ENCODE measurements at regions not wholly inside any gene's neighbourhood (a gene's known extent, or its start where the extent isn't known, plus 50 kb on each side); places are given as distances from the start of the nearest gene placed in this dataset.

DNA sequence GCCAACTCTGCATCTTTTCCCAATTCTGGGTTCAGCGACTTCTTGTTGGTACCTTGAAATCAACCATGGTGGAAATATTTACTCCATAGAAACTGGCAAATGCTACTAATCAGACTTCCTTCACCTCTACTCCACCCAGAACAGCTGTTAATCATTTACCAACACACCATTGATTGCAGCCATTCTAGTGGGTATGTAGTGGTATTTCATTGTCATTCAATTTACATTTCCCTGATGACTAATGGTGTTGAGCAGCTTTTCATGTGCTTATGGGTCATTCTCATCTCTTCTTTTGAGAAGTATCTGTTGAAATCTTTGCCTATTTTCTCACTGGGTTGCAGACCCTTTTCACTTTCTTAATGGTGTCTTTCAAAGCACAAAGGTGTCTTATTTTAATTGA is 122.4 kb upstream of the MSX2 start:
- no peaks in the 10 kb centered on the region for H3K79me2 ChIP-seq (ENCODE audit: insufficient read depth, low read length)
- no peak overlapping the region for H3K4me3 ChIP-seq (ENCODE audit: low read length, poor library complexity, severe bottlenecking)
- no peaks in the 10 kb centered on the region for H3K4me1 ChIP-seq (ENCODE audit: insufficient read depth, low read length, poor library complexity, severe bottlenecking)
- TF ChIP-seq, protein P1, sequence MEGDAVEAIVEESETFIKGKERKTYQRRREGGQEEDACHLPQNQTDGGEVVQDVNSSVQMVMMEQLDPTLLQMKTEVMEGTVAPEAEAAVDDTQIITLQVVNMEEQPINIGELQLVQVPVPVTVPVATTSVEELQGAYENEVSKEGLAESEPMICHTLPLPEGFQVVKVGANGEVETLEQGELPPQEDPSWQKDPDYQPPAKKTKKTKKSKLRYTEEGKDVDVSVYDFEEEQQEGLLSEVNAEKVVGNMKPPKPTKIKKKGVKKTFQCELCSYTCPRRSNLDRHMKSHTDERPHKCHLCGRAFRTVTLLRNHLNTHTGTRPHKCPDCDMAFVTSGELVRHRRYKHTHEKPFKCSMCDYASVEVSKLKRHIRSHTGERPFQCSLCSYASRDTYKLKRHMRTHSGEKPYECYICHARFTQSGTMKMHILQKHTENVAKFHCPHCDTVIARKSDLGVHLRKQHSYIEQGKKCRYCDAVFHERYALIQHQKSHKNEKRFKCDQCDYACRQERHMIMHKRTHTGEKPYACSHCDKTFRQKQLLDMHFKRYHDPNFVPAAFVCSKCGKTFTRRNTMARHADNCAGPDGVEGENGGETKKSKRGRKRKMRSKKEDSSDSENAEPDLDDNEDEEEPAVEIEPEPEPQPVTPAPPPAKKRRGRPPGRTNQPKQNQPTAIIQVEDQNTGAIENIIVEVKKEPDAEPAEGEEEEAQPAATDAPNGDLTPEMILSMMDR (conservative IDR thresholded peaks at IDR 0.05; ENCODE audit: low read length) = no peak
- TF ChIP-seq EZH2phosphoT487 (IDR thresholded peaks at IDR 0.05; ENCODE audit: borderline replicate concordance) = no peak
- no peaks in the 10 kb centered on the region for H3K27me3 ChIP-seq (ENCODE audit: insufficient read depth, low read length, poor library complexity, severe bottlenecking)
- no peak overlapping the region for H2AFZ ChIP-seq (ENCODE audit: low read length)
- no peaks in the 10 kb centered on the region for H3K9me3 ChIP-seq (ENCODE audit: insufficient read depth, low read depth, low read length)
- no peaks in the 10 kb centered on the region for H3K9me2 ChIP-seq (replicated peaks; ENCODE audit: low read depth, low read length)
- no peaks in the 10 kb centered on the region for H3K36me3 ChIP-seq (ENCODE audit: insufficient read depth, low read length)
- no peak overlapping the region for H3K9ac ChIP-seq (ENCODE audit: low read depth, low read length, poor library complexity, severe bottlenecking)
- no peak overlapping the region for H3K4me2 ChIP-seq (ENCODE audit: low read depth, low read length, poor library complexity, severe bottlenecking)
- no peaks in the 10 kb centered on the region for H3F3A ChIP-seq (ENCODE audit: low read depth)
- no peaks in the 10 kb centered on the region for H4K20me1 ChIP-seq (ENCODE audit: insufficient read depth, low read length, poor library complexity, severe bottlenecking)

- no peaks in the 10 kb centered on the region for H4K20me1 ChIP-seq (ENCODE audit: insufficient read depth, low read length, poor library complexity, severe bottlenecking)
- no peaks in the 10 kb centered on the region for H3K9me3 ChIP-seq (ENCODE audit: insufficient read depth, low read depth, low read length)
- no peaks in the 10 kb centered on the region for H3K79me2 ChIP-seq (ENCODE audit: insufficient read depth, low read length)
- no peaks in the 10 kb centered on the region for H3K9me2 ChIP-seq (replicated peaks; ENCODE audit: low read depth, low read length)
- TF ChIP-seq, protein P1 (conservative IDR thresholded peaks at IDR 0.05; ENCODE audit: low read length) = no peak
- TF ChIP-seq EZH2phosphoT487 (IDR thresholded peaks at IDR 0.05; ENCODE audit: borderline replicate concordance) = no peak
- H3K4me3 ChIP-seq (ENCODE audit: low read length, poor library complexity, severe bottlenecking) = no peak overlapping the region
- no peaks in the 10 kb centered on the region for H3K36me3 ChIP-seq (ENCODE audit: insufficient read depth, low read length)
- H2AFZ ChIP-seq (ENCODE audit: low read length) = no peak overlapping the region
- H3K9ac ChIP-seq (ENCODE audit: low read depth, low read length, poor library complexity, severe bottlenecking) = no peak overlapping the region
- no peaks in the 10 kb centered on the region for H3F3A ChIP-seq (ENCODE audit: low read depth)
- H3K4me1 ChIP-seq (ENCODE audit: insufficient read depth, low read length, poor library complexity, severe bottlenecking) = no peaks in the 10 kb centered on the region
- H3K27me3 ChIP-seq (ENCODE audit: insufficient read depth, low read length, poor library complexity, severe bottlenecking) = no peaks in the 10 kb centered on the region
- H3K4me2 ChIP-seq (ENCODE audit: low read depth, low read length, poor library complexity, severe bottlenecking) = no peak overlapping the region
Measured at GRCh38 chr5:174606153-174606552, 118.2 kb upstream of the MSX2 start.

- no peaks in the 10 kb centered on the region for H3F3A ChIP-seq (ENCODE audit: low read depth)
- H3K4me2 ChIP-seq (ENCODE audit: low read depth, low read length, poor library complexity, severe bottlenecking) = no peak overlapping the region
- no peak for TF ChIP-seq EZH2phosphoT487 (IDR thresholded peaks at IDR 0.05; ENCODE audit: borderline replicate concordance)
- TF ChIP-seq, protein P1 (conservative IDR thresholded peaks at IDR 0.05; ENCODE audit: low read length) = no peak
- H3K4me1 ChIP-seq (ENCODE audit: insufficient read depth, low read length, poor library complexity, severe bottlenecking) = no peaks in the 10 kb centered on the region
- H3K79me2 ChIP-seq (ENCODE audit: insufficient read depth, low read length) = no peaks in the 10 kb centered on the region
- H3K9ac ChIP-seq (ENCODE audit: low read depth, low read length, poor library complexity, severe bottlenecking) = no peak overlapping the region
- H3K9me2 ChIP-seq (replicated peaks; ENCODE audit: low read depth, low read length) = no peaks in the 10 kb centered on the region
- no peaks in the 10 kb centered on the region for H3K9me3 ChIP-seq (ENCODE audit: insufficient read depth, low read depth, low read length)
- no peak overlapping the region for H2AFZ ChIP-seq (ENCODE audit: low read length)
- no peaks in the 10 kb centered on the region for H4K20me1 ChIP-seq (ENCODE audit: insufficient read depth, low read length, poor library complexity, severe bottlenecking)
- no peak overlapping the region for H3K4me3 ChIP-seq (ENCODE audit: low read length, poor library complexity, severe bottlenecking)
- no peaks in the 10 kb centered on the region for H3K36me3 ChIP-seq (ENCODE audit: insufficient read depth, low read length)
- H3K27me3 ChIP-seq (ENCODE audit: insufficient read depth, low read length, poor library complexity, severe bottlenecking) = no peaks in the 10 kb centered on the region
Measured at GRCh38 chr5:174606646-174607045, 117.7 kb upstream of the MSX2 start.

Measured in Loucy (cell line).